PFSK-1 (cell line): ENCODE measurements at regions not wholly inside any gene's neighbourhood (a gene's known extent, or its start where the extent isn't known, plus 50 kb on each side); places are given as distances from the start of the nearest gene placed in this dataset.

Experiments used
- FOXP2 ChIP-seq: optimal IDR thresholded peaks from 2 replicates; pipeline ENCODE3; 2011; ENCODE audit warnings: borderline replicate concordance, control low read depth, inconsistent platforms; ENCODE audit not compliant: insufficient read depth; ENCODE audit errors: extremely low read length, extremely low read depth
- POLR2AphosphoS5 ChIP-seq: IDR thresholded peaks from 2 replicates; pipeline ENCODE4 v1.6.1; 2012; ENCODE audit warnings: low read depth, mild to moderate bottlenecking, control low read depth, low read length, moderate library complexity
- TAF1 ChIP-seq: IDR thresholded peaks from 2 replicates; pipeline ENCODE4 v1.6.1; 2012; ENCODE audit warnings: low read length, control low read depth, borderline replicate concordance; ENCODE audit not compliant: insufficient read depth
- TF ChIP-seq, protein P1 (sequence below), 2 experiments: IDR thresholded peaks; 2 replicates each; pipeline versions ENCODE4 v1.6.1 to v1.8.0; 2011 to 2012; ENCODE audit warnings: low read depth in 2 of 2, low read length in 2 of 2, control low read depth in 1 of 2, inconsistent platforms in 1 of 2, mild to moderate bottlenecking in 1 of 2, moderate library complexity in 1 of 2; ENCODE audit not compliant: insufficient read depth in 1 of 2

DNA sequence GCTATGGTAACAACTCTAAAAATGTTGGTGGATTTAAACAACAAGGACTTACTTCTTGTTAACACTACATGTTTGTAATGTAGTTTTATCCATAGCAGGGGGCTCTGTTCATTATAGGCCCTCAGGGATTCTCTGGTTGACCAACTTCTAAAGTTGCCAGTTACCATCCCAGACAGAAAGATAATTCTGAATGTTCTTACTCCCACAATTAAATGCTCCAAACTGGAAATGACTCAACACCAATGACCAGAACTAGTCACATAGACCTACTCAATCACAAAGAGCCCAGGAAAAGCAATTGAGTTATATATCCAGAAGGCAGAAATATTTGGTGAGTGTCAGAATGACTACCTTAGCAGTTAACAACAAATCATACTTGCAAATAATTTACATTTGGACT, 199.3 kb upstream of the UMPS start:
- TF ChIP-seq, protein P1, sequence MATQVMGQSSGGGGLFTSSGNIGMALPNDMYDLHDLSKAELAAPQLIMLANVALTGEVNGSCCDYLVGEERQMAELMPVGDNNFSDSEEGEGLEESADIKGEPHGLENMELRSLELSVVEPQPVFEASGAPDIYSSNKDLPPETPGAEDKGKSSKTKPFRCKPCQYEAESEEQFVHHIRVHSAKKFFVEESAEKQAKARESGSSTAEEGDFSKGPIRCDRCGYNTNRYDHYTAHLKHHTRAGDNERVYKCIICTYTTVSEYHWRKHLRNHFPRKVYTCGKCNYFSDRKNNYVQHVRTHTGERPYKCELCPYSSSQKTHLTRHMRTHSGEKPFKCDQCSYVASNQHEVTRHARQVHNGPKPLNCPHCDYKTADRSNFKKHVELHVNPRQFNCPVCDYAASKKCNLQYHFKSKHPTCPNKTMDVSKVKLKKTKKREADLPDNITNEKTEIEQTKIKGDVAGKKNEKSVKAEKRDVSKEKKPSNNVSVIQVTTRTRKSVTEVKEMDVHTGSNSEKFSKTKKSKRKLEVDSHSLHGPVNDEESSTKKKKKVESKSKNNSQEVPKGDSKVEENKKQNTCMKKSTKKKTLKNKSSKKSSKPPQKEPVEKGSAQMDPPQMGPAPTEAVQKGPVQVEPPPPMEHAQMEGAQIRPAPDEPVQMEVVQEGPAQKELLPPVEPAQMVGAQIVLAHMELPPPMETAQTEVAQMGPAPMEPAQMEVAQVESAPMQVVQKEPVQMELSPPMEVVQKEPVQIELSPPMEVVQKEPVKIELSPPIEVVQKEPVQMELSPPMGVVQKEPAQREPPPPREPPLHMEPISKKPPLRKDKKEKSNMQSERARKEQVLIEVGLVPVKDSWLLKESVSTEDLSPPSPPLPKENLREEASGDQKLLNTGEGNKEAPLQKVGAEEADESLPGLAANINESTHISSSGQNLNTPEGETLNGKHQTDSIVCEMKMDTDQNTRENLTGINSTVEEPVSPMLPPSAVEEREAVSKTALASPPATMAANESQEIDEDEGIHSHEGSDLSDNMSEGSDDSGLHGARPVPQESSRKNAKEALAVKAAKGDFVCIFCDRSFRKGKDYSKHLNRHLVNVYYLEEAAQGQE (IDR thresholded peaks at IDR 0.05; ENCODE audit: insufficient read depth in 1 of 2, low read depth in 2 of 2, low read length in 2 of 2), result no peak
- TF ChIP-seq TAF1, result no peak
- TF ChIP-seq POLR2AphosphoS5, result no peak
- no peak for TF ChIP-seq FOXP2
